ENCODE measurements at regions not wholly inside any gene's neighbourhood (a gene's known extent, or its start where the extent isn't known, plus 50 kb on each side); places are given as distances from the start of the nearest gene placed in this dataset.

DNA sequence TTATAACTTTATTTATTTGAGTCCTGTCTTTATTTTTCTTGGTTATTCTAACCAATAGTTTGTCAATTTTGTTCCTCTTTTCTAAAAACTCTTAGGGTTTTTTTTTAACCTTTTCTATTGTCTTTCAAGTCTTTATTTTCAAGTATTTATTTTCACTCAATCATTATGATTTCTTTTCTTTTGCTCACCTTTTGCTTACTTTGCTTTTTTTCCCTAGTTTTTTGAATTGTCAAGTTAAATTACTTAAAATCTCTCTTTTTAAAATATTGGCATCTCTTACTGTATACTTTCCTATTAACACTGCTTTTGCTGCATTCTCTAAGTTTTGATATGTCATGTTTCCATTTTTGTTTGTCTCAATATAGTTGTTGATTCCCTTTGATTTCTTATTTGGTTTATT, 396.8 kb upstream of the CCDC179 start:
- TF ChIP-seq ARNTL (CRISPR knock-in tag; IDR thresholded peaks at IDR 0.05; ENCODE audit: borderline replicate concordance, low read depth) (no peak), GLIS3 (CRISPR knock-in tag; IDR thresholded peaks at IDR 0.05) (no peak), BACH2 (CRISPR knock-in tag; IDR thresholded peaks at IDR 0.05; ENCODE audit: borderline replicate concordance) (no peak), TCF4 (CRISPR knock-in tag; IDR thresholded peaks at IDR 0.05; ENCODE audit: borderline replicate concordance) (no peak), ZFP3 (CRISPR knock-in tag; IDR thresholded peaks at IDR 0.05) (no peak)
- TF ChIP-seq, protein P1, sequence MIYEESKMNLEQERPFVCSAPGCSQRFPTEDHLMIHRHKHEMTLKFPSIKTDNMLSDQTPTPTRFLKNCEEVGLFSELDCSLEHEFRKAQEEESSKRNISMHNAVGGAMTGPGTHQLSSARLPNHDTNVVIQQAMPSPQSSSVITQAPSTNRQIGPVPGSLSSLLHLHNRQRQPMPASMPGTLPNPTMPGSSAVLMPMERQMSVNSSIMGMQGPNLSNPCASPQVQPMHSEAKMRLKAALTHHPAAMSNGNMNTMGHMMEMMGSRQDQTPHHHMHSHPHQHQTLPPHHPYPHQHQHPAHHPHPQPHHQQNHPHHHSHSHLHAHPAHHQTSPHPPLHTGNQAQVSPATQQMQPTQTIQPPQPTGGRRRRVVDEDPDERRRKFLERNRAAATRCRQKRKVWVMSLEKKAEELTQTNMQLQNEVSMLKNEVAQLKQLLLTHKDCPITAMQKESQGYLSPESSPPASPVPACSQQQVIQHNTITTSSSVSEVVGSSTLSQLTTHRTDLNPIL (CRISPR knock-in tag; IDR thresholded peaks at IDR 0.05; ENCODE audit: low read depth) = no peak
- TF ChIP-seq, protein P2, sequence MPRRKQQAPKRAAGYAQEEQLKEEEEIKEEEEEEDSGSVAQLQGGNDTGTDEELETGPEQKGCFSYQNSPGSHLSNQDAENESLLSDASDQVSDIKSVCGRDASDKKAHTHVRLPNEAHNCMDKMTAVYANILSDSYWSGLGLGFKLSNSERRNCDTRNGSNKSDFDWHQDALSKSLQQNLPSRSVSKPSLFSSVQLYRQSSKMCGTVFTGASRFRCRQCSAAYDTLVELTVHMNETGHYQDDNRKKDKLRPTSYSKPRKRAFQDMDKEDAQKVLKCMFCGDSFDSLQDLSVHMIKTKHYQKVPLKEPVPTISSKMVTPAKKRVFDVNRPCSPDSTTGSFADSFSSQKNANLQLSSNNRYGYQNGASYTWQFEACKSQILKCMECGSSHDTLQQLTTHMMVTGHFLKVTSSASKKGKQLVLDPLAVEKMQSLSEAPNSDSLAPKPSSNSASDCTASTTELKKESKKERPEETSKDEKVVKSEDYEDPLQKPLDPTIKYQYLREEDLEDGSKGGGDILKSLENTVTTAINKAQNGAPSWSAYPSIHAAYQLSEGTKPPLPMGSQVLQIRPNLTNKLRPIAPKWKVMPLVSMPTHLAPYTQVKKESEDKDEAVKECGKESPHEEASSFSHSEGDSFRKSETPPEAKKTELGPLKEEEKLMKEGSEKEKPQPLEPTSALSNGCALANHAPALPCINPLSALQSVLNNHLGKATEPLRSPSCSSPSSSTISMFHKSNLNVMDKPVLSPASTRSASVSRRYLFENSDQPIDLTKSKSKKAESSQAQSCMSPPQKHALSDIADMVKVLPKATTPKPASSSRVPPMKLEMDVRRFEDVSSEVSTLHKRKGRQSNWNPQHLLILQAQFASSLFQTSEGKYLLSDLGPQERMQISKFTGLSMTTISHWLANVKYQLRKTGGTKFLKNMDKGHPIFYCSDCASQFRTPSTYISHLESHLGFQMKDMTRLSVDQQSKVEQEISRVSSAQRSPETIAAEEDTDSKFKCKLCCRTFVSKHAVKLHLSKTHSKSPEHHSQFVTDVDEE (CRISPR knock-in tag; IDR thresholded peaks at IDR 0.05) = no peak
